Osteoblast (primary cell): ENCODE measurements at regions not wholly inside any gene's neighbourhood (a gene's known extent, or its start where the extent isn't known, plus 50 kb on each side); places are given as distances from the start of the nearest gene placed in this dataset.

Source experiments
- DNase-seq: peaks from one replicate; pipeline ENCODE4 v3.0.0; 2011; ENCODE audit warnings: low spot score, mixed read lengths; ENCODE audit not compliant: insufficient read length; ENCODE audit errors: missing footprints
- H2AFZ ChIP-seq: 2 replicates; pipeline ENCODE4 v1.6.0; 2011; ENCODE audit warnings: mild to moderate bottlenecking, low read length
- H3K27ac ChIP-seq: 2 replicates; pipeline ENCODE4 v1.5.1; 2011; ENCODE audit warnings: mild to moderate bottlenecking, low read depth, low read length, moderate library complexity
- H3K27me3 ChIP-seq: 2 replicates; pipeline ENCODE4 v1.6.0; 2012; ENCODE audit warnings: mild to moderate bottlenecking, control low read depth, inconsistent platforms, low read length, moderate library complexity; ENCODE audit not compliant: insufficient read depth
- H3K36me3 ChIP-seq: 2 replicates; pipeline ENCODE4 v1.5.1; 2011; ENCODE audit warnings: mild to moderate bottlenecking, low read length, control low read depth, moderate library complexity; ENCODE audit not compliant: insufficient read depth
- H3K4me1 ChIP-seq: 2 replicates; pipeline ENCODE4 v1.5.1; 2011; ENCODE audit warnings: mild to moderate bottlenecking, low read length, control low read depth, moderate library complexity; ENCODE audit not compliant: insufficient read depth
- H3K4me2 ChIP-seq: 2 replicates; pipeline ENCODE4 v1.6.0; 2011; ENCODE audit warnings: mild to moderate bottlenecking, low read length; ENCODE audit not compliant: insufficient read depth
- H3K4me3 ChIP-seq: fragments of 200-600 bp; sonication (generic); 3 replicates; pipeline ENCODE4 v1.5.1; 2012; ENCODE audit warnings: mild to moderate bottlenecking, low read length, inconsistent platforms; ENCODE audit not compliant: insufficient read depth
- H3K79me2 ChIP-seq: 2 replicates; pipeline ENCODE4 v1.6.0; 2012; ENCODE audit warnings: mild to moderate bottlenecking, low read length, control low read depth, inconsistent platforms; ENCODE audit not compliant: insufficient read depth
- H3K9me3 ChIP-seq: 2 replicates; pipeline ENCODE4 v1.5.1; 2011; ENCODE audit warnings: low read depth, low read length, control low read depth
- H4K20me1 ChIP-seq: 2 replicates; pipeline ENCODE4 v1.6.0; 2012; ENCODE audit warnings: mild to moderate bottlenecking, low read length, control low read depth; ENCODE audit not compliant: insufficient read depth
- TF ChIP-seq, protein P1 (sequence below): IDR thresholded peaks from 2 replicates; pipeline ENCODE4 v1.5.1; 2011; ENCODE audit warnings: mild to moderate bottlenecking, low read depth, low read length, moderate library complexity; ENCODE audit errors: extremely low read depth

DNA sequence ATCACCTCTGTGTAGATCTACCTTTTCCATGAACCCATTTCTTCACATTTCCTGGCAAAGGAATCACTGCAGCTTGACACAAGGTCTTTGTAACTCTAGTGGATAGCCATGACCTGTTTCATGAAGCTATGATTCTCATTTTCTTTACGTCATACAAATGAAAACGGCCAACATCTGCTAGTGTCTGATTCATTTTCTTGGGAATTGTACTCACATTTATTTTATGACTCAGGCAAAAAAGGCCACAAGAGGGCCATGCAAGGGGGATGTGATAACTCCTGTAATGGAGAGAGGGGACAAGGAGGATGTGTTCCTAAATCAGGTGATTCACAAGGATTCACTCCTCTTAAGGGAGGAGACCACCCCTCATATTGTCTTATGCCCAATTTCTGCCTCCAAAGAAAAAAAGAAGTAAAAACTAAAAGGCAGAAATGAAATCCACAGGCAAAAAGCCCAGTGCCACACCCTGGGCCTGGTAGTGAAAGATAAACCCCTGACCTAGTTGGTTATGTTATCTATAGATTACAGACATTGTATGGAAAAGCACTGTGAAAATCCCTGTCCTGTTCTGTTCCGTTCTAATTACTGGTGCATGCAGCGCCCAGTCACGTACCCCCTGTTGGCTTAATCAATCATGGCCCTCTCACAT is 249.9 kb downstream of the IPMK start:
- Histone ChIP-seq H3K4me1 (peaks cover 16% of the 10 kb centered on the region), H3K27ac (peak overlapping the region; percentile 49), H3K27me3 (no peaks in the 10 kb centered on the region), H3K4me3 (no peak overlapping the region), H3K79me2 (no peaks in the 10 kb centered on the region), H4K20me1 (no peaks in the 10 kb centered on the region), H2AFZ (no peak overlapping the region), H3K36me3 (no peaks in the 10 kb centered on the region), H3K9me3 (no peaks in the 10 kb centered on the region), H3K4me2 (no peak overlapping the region)
- TF ChIP-seq, protein P1, sequence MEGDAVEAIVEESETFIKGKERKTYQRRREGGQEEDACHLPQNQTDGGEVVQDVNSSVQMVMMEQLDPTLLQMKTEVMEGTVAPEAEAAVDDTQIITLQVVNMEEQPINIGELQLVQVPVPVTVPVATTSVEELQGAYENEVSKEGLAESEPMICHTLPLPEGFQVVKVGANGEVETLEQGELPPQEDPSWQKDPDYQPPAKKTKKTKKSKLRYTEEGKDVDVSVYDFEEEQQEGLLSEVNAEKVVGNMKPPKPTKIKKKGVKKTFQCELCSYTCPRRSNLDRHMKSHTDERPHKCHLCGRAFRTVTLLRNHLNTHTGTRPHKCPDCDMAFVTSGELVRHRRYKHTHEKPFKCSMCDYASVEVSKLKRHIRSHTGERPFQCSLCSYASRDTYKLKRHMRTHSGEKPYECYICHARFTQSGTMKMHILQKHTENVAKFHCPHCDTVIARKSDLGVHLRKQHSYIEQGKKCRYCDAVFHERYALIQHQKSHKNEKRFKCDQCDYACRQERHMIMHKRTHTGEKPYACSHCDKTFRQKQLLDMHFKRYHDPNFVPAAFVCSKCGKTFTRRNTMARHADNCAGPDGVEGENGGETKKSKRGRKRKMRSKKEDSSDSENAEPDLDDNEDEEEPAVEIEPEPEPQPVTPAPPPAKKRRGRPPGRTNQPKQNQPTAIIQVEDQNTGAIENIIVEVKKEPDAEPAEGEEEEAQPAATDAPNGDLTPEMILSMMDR, result peak; percentile 25
- peak; percentile 50 for DNase-seq

DNA sequence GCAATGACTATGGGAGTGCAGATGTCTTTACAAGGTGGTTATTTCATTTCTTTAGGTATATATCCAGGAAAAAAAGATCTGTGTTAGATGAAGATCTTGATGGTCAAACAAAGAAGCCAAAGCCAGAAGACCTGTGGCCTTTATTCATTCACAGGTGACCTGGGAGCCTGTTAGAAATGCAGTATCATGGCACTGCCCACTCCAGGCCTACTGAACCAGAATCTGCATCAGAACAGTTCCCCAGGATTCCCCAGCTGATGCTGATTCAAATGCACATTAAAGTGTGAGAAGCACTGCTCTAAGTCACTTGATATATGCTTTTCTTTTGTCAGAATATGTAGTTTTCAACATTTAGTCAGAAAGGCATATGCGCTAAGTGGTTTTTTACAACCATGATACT is 251.1 kb downstream of the IPMK start:
- no peaks in the 10 kb centered on the region for H3K79me2 ChIP-seq
- no peak for DNase-seq
- H3K27me3 ChIP-seq, result no peaks in the 10 kb centered on the region
- no peaks in the 10 kb centered on the region for H3K9me3 ChIP-seq
- H3K4me2 ChIP-seq, result no peak overlapping the region
- TF ChIP-seq, protein P1, result no peak
- no peak overlapping the region for H3K27ac ChIP-seq
- H3K36me3 ChIP-seq, result no peaks in the 10 kb centered on the region
- H3K4me3 ChIP-seq, result no peak overlapping the region
- H4K20me1 ChIP-seq, result no peaks in the 10 kb centered on the region
- no peak overlapping the region for H2AFZ ChIP-seq
- H3K4me1 ChIP-seq, result peaks cover 12% of the 10 kb centered on the region

GRCh38 chr10:58014436-58014835 is 253.3 kb downstream of the IPMK start:
- Histone ChIP-seq H3K36me3 (no peaks in the 10 kb centered on the region), H2AFZ (no peak overlapping the region), H3K79me2 (no peaks in the 10 kb centered on the region), H3K9me3 (no peaks in the 10 kb centered on the region), H3K4me2 (no peak overlapping the region), H3K4me3 (no peak overlapping the region), H3K27ac (no peak overlapping the region), H3K4me1 (peaks cover 12% of the 10 kb centered on the region), H3K27me3 (no peaks in the 10 kb centered on the region), H4K20me1 (no peaks in the 10 kb centered on the region)
- no peak for DNase-seq
- TF ChIP-seq, protein P1, result no peak

GRCh38 chr10:58013406-58013805 is 254.3 kb downstream of the IPMK start:
- no peak overlapping the region for H3K27ac ChIP-seq
- no peak overlapping the region for H3K4me3 ChIP-seq
- H3K79me2 ChIP-seq, result no peaks in the 10 kb centered on the region
- no peaks in the 10 kb centered on the region for H4K20me1 ChIP-seq
- no peak overlapping the region for H2AFZ ChIP-seq
- no peak for DNase-seq
- no peaks in the 10 kb centered on the region for H3K9me3 ChIP-seq
- no peaks in the 10 kb centered on the region for H3K36me3 ChIP-seq
- H3K4me2 ChIP-seq, result no peak overlapping the region
- H3K27me3 ChIP-seq, result no peaks in the 10 kb centered on the region
- H3K4me1 ChIP-seq, result peaks cover 9% of the 10 kb centered on the region
- TF ChIP-seq, protein P1, result no peak
